K562 (cell line): ENCODE measurements at regions not wholly inside any gene's neighbourhood (a gene's known extent, or its start where the extent isn't known, plus 50 kb on each side); places are given as distances from the start of the nearest gene placed in this dataset.

Experiments used
- ATF1 ChIP-seq, 2 experiments: fragments of 450-650 bp in 1 of 2; IDR thresholded peaks; 2 replicates each; pipeline ENCODE4 v1.6.1; 2016; ENCODE audit warnings: missing compliant biosample characterization in 1 of 2, missing genetic modification characterization in 1 of 2
- CHD4 ChIP-seq: fragments of 200-600 bp; sonication (generic); IDR thresholded peaks from 3 replicates; pipeline ENCODE4 v1.6.1; 2012; ENCODE audit warnings: low read depth, mild to moderate bottlenecking, mixed read lengths, low read length, inconsistent platforms; ENCODE audit not compliant: insufficient read depth, insufficient replicate concordance, poor library complexity, severe bottlenecking
- EWSR1 ChIP-seq: fragments of 450-650 bp; IDR thresholded peaks from 2 replicates; pipeline ENCODE4 v1.6.1; 2018; ENCODE audit warnings: borderline replicate concordance, mild to moderate bottlenecking, low read depth, moderate library complexity; ENCODE audit not compliant: partially characterized antibody
- MXI1 ChIP-seq: IDR thresholded peaks from 2 replicates; pipeline ENCODE4 v1.6.1; 2011; ENCODE audit warnings: low read depth, mild to moderate bottlenecking, improper control_type of control experiment, low read length
- NRF1 ChIP-seq, 2 experiments: fragments of 450-650 bp; IDR thresholded peaks in 1 of 2; conservative IDR thresholded peaks in 1 of 2; 2 replicates each; pipeline ENCODE4 v1.6.1; 2014; ENCODE audit warnings: mild to moderate bottlenecking in 2 of 2
- TOE1 ChIP-seq, 2 experiments: fragments of 450-650 bp in 1 of 2; sonication (generic) in 1 of 2; formaldehyde crosslinking in 1 of 2; IDR thresholded peaks; 2 replicates each; pipeline versions ENCODE4 v1.7.1 to v1.8.0; 2016 to 2022; ENCODE audit warnings: borderline replicate concordance in 2 of 2, mild to moderate bottlenecking in 2 of 2, antibody characterized with exemption in 1 of 2, inconsistent platforms in 1 of 2, low read depth in 1 of 2, missing genetic modification reagents in 1 of 2, moderate library complexity in 1 of 2
- ZNF184 ChIP-seq: sonication (generic); formaldehyde crosslinking; IDR thresholded peaks from 2 replicates; pipeline ENCODE4 v1.5.0; 2020; ENCODE audit warnings: missing genetic modification reagents

GRCh38 chr18:45482286-45482685 is 133.0 kb upstream of the SLC14A2 start:
- TF ChIP-seq EWSR1 (no peak), CHD4 (no peak), ZNF184 (no peak), NRF1 (conservative IDR thresholded peaks at IDR 0.05 in 1 of 2, IDR thresholded peaks at IDR 0.05 in 1 of 2) (no peak), MXI1 (no peak), ATF1 (CRISPR knock-in tag; IDR thresholded peaks at IDR 0.05) (no peak), ATF1 (tag; IDR thresholded peaks at IDR 0.05) (no peak), TOE1 (IDR thresholded peaks at IDR 0.05; ENCODE audit: borderline replicate concordance) (no peak), TOE1 (CRISPR knock-in tag; IDR thresholded peaks at IDR 0.05; ENCODE audit: borderline replicate concordance, low read depth) (no peak)
